GM18505 (cell line): ENCODE measurements at regions not wholly inside any gene's neighbourhood (a gene's known extent, or its start where the extent isn't known, plus 50 kb on each side); places are given as distances from the start of the nearest gene placed in this dataset.
"Not testable (repeated sequence)": the region's sequence is repeated elsewhere in the genome, so short reads cannot be mapped to it uniquely, and the experiment has no call there.

Experiments
- ATAC-seq: cut with Tn5 transposase; IDR thresholded peaks from one replicate; pipeline ENCODE4 v1.9.1; 2021; ENCODE audit not compliant: unreplicated experiment
- POLR2A ChIP-seq: IDR thresholded peaks from 4 replicates; pipeline ENCODE4 v1.6.1; 2011; ENCODE audit warnings: borderline replicate concordance; ENCODE audit not compliant: insufficient read depth, insufficient read length; ENCODE audit errors: extremely low read depth

DNA sequence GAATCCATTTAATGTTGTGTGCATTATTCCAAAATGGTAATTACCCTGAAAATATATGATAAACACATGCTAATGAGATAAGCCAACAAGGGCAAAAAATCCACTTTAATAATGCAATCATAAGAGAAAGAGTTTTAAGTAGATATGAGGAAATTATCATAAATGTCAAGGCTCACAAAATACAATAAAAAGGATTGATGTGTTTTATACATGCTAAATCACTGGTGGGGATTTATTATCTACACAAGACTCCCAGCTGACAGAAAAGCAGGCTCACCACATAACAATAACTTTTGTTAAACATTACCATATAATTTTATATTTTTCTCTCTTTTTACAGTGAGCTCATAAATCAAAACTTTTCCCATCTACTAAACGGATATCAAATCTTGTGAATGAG, 306.2 kb upstream of the GRAMD2B start:
- ATAC-seq, result no peak
- no peak for TF ChIP-seq POLR2A

- ATAC-seq, result no peak
- TF ChIP-seq POLR2A, result no peak
Measured at GRCh38 chr5:126119887-126120442, 303.2 kb upstream of the GRAMD2B start.

DNA sequence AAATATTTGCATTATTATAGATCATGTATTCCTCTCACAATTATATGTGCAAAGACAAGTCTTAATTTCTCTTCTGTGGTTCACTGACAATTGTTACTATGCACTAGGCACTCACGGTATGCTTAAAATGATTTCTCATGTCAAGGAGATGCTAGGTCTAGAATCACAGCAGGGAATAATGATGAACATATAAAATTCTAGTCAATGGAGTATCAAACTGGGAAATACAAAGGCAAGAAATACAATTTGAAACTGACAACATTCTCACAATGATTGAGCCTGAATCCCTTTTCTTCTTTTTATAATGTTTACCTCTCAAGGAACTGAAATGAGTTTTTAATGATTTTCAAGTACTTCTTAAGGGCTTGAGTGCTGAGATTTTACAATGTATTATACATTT, 302.3 kb upstream of the GRAMD2B start:
- no peak for TF ChIP-seq POLR2A
- ATAC-seq, result no peak

DNA sequence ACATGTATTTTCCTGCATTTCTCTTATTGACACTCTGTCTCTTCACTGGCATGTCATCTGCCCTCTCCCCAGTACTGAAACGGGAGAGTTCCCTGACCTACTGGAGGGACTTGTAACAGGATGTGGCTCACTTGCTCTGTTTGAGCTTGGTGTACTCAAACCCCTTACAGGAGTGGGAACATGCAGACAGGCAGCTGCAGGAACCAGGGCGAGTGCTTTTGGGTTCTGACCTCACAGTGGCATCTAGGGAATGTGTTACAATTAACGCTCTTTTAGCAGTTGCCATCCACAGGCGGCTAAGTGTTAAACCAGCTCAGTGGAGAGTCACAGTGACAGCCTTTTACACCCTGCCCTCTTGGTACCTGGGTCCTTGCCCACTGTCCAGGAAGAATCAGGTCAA, 300.3 kb upstream of the GRAMD2B start:
- ATAC-seq, result no peak

DNA sequence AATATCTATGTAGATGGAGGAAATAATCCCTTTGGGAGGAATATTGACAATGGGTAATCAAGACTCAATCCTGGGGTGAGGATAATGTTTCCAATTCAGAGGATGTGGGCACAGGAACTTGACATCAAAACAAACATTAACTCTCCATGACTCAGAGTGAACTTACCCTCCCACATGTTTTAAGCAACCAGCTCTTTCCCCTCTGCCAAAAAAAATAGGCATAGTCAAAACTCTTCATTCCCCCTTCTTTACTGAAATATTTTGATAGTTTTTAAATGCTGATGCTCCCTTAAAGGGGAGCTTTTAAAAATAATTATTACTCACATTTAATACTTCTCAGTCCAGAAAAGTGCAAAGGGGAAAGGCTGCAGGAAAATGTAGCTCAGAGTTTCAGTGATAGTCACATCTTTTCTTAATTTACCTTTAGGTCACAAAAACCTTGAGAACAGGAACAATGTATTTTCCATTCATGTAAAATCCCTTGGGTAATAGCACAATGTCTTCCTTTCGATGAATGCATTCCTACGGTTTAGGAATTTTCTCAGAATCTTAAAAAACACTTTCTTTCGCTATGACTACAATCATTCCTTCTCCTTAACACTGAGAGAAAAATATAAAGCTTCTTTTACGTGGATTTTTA, 298.4 kb upstream of the GRAMD2B start:
- no peak for ATAC-seq
- TF ChIP-seq POLR2A, result no peak

More for the DNA sequence above, 300.3 kb upstream of the GRAMD2B start:
- TF ChIP-seq POLR2A, result no peak

- ATAC-seq, result no peak
- no peak for TF ChIP-seq POLR2A
Measured at GRCh38 chr5:126125407-126125806, 297.8 kb upstream of the GRAMD2B start.

DNA sequence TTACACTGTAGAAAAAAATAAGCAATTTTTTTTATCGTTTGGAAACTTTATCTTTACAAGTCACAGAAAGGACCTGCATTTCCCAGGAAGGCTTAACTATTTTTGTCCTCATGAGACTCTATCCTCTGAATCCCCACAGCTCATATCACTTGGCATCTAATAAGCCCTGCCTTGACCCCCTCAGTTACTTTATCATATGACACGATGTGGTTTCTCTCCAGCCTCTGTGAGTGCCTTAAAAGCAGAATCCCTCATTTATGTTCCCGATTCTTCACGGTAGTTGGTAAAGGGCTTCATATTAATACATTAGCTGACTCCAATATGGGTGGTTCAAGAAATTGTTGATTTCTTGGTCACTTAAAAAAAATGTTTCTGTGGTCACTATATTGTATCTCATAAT, 296.6 kb upstream of the GRAMD2B start:
- TF ChIP-seq POLR2A, result no peak
- no peak for ATAC-seq

GRCh38 chr5:126127371-126127770, 295.8 kb upstream of the GRAMD2B start:
- not testable (repeated sequence) for ATAC-seq

DNA sequence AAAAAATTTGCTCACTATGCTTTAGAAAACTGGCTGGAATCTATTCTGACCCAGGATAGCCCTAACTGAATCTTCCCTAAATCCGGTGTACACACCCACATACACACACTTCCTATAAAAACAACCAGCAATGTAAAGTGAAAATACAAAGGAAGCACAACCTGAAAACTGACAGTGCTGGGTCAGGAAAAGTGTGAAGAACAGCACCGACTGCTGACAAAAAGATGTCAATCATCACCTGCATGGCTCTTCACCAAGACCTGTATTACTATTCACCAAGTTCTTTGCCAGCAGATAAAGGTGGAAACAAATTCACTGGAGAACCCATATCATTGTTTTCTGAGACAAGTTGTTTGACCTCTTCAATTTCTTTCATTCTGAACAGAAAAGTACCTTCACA, 293.8 kb upstream of the GRAMD2B start:
- ATAC-seq, result no peak
- TF ChIP-seq POLR2A, result no peak

GRCh38 chr5:126133424-126133823, 289.8 kb upstream of the GRAMD2B start:
- no peak for TF ChIP-seq POLR2A
- no peak for ATAC-seq

GRCh38 chr5:126137891-126138280, 285.3 kb upstream of the GRAMD2B start:
- no peak for TF ChIP-seq POLR2A
- no peak for ATAC-seq

GRCh38 chr5:126138281-126138931, 284.8 kb upstream of the GRAMD2B start:
- no peak for ATAC-seq
- no peak for TF ChIP-seq POLR2A

DNA sequence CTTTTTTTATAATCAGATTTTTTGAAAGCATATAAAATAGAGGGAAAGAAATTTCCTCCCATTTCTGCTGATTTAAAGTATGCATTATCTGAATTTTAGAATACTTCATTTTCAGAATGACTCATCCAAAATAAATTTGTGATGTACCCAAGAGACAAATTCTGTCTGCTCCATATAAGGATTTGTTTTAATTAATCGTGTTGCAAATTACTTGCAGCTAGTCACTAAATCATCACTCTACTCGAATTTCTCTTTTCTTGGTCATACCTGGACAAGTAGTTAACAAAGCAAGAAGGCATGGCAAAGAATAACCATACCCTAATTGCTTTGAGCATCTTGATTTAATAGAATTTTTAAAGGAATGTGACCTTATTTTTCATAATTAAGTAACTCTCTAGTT, 284.1 kb upstream of the GRAMD2B start:
- ATAC-seq, result no peak
- TF ChIP-seq POLR2A, result no peak

GRCh38 chr5:126139773-126140172, 283.4 kb upstream of the GRAMD2B start:
- TF ChIP-seq POLR2A, result no peak
- ATAC-seq, result no peak
